NCI-H446 (cell line): ENCODE measurements at regions not wholly inside any gene's neighbourhood (a gene's known extent, or its start where the extent isn't known, plus 50 kb on each side); places are given as distances from the start of the nearest gene placed in this dataset.
"Not testable (repeated sequence)": the region's sequence is repeated elsewhere in the genome, so short reads cannot be mapped to it uniquely, and the experiment has no call there.

ENCODE experiments used
- DNase-seq, 2 experiments: peaks; one replicate each; lab custom pipeline; 2025; lab: John Stamatoyannopoulos, UW

GRCh38 chr7:89771003-89771636 lies 383.1 kb upstream of the STEAP1 start:
- DNase-seq: peak in 1 of 2 experiments; percentile 2

GRCh38 chr7:89772276-89772675 lies 382.0 kb upstream of the STEAP1 start:
- no peak for DNase-seq

GRCh38 chr7:89773611-89774010 lies 380.7 kb upstream of the STEAP1 start:
- no peak for DNase-seq

GRCh38 chr7:89775459-89775858 lies 378.8 kb upstream of the STEAP1 start:
- no peak for DNase-seq

GRCh38 chr7:89776980-89777379 lies 377.3 kb upstream of the STEAP1 start:
- DNase-seq: no peak

GRCh38 chr7:89777499-89777898 lies 376.8 kb upstream of the STEAP1 start:
- DNase-seq: no peak

- no peak for DNase-seq
Observed at GRCh38 chr7:89780291-89780690, 374.0 kb upstream of the STEAP1 start.

- no peak for DNase-seq
Observed at GRCh38 chr7:89796481-89796880, 357.8 kb upstream of the STEAP1 start.

GRCh38 chr7:89797965-89798598 lies 356.2 kb upstream of the STEAP1 start:
- no peak for DNase-seq

- peak in 1 of 2 experiments; percentile 4 for DNase-seq
Observed at GRCh38 chr7:89798599-89798996, 355.7 kb upstream of the STEAP1 start.

- peak in 1 of 2 experiments; percentile 2 for DNase-seq
Observed at GRCh38 chr7:89800761-89801160, 353.5 kb upstream of the STEAP1 start.

- no peak for DNase-seq
Observed at GRCh38 chr7:89809291-89809690, 345.0 kb upstream of the STEAP1 start.

GRCh38 chr7:89813081-89813480 lies 341.2 kb upstream of the STEAP1 start:
- no peak for DNase-seq

- no peak for DNase-seq
Observed at GRCh38 chr7:89826121-89826520, 328.1 kb upstream of the STEAP1 start.

- no peak for DNase-seq
Observed at GRCh38 chr7:89826557-89826956, 327.7 kb upstream of the STEAP1 start.

GRCh38 chr7:89837515-89837914 lies 316.8 kb upstream of the STEAP1 start:
- DNase-seq: peak; percentile 85 to 94

GRCh38 chr7:89839329-89839728 lies 314.9 kb upstream of the STEAP1 start:
- DNase-seq: no peak

GRCh38 chr7:89845952-89846351 lies 308.3 kb upstream of the STEAP1 start:
- DNase-seq: no peak

- DNase-seq: no peak
Observed at GRCh38 chr7:89849052-89849451, 305.2 kb upstream of the STEAP1 start.

GRCh38 chr7:89857053-89857452 lies 297.2 kb upstream of the STEAP1 start:
- not testable (repeated sequence) for DNase-seq

- DNase-seq: no peak
Observed at GRCh38 chr7:89857767-89858166, 296.5 kb upstream of the STEAP1 start.

GRCh38 chr7:89887489-89887888 lies 266.8 kb upstream of the STEAP1 start:
- no peak for DNase-seq

GRCh38 chr7:89908736-89909135 lies 245.5 kb upstream of the STEAP1 start:
- DNase-seq: no peak

GRCh38 chr7:89914711-89915110 lies 239.6 kb upstream of the STEAP1 start:
- no peak for DNase-seq
